ENCODE measurements at regions not wholly inside any gene's neighbourhood (a gene's known extent, or its start where the extent isn't known, plus 50 kb on each side); places are given as distances from the start of the nearest gene placed in this dataset.

GRCh38 chr1:235024711-235025421 lies 103.8 kb downstream of the TOMM20 start:
- Histone ChIP-seq H3K4me3 (ENCODE audit: low read length) (no peak overlapping the region), H3K27ac (ENCODE audit: low read length) (no peak overlapping the region), H3K9ac (ENCODE audit: low read length) (no peak overlapping the region), H3K4me1 (ENCODE audit: control insufficient read depth, low read depth, low read length) (peaks cover 14% of the 10 kb centered on the region), H3K9me3 (ENCODE audit: control insufficient read depth, low read depth, low read length) (no peaks in the 10 kb centered on the region), H3K27me3 (ENCODE audit: control insufficient read depth, insufficient read depth, low read length) (no peaks in the 10 kb centered on the region), H3K36me3 (ENCODE audit: control insufficient read depth, low read depth, low read length) (no peaks in the 10 kb centered on the region)

GRCh38 chr1:235023711-235024439 lies 104.8 kb downstream of the TOMM20 start:
- Histone ChIP-seq H3K9ac (ENCODE audit: low read length) (no peak overlapping the region), H3K9me3 (ENCODE audit: control insufficient read depth, low read depth, low read length) (no peaks in the 10 kb centered on the region), H3K4me3 (ENCODE audit: low read length) (no peak overlapping the region), H3K36me3 (ENCODE audit: control insufficient read depth, low read depth, low read length) (no peaks in the 10 kb centered on the region), H3K27me3 (ENCODE audit: control insufficient read depth, insufficient read depth, low read length) (no peaks in the 10 kb centered on the region), H3K4me1 (ENCODE audit: control insufficient read depth, low read depth, low read length) (peaks cover 16% of the 10 kb centered on the region), H3K27ac (ENCODE audit: low read length) (no peak overlapping the region)

GRCh38 chr1:235022981-235023710 lies 105.5 kb downstream of the TOMM20 start:
- Histone ChIP-seq H3K9ac (ENCODE audit: low read length) (no peak overlapping the region), H3K36me3 (ENCODE audit: control insufficient read depth, low read depth, low read length) (no peaks in the 10 kb centered on the region), H3K4me1 (ENCODE audit: control insufficient read depth, low read depth, low read length) (peaks cover 16% of the 10 kb centered on the region), H3K4me3 (ENCODE audit: low read length) (no peak overlapping the region), H3K27me3 (ENCODE audit: control insufficient read depth, insufficient read depth, low read length) (no peaks in the 10 kb centered on the region), H3K9me3 (ENCODE audit: control insufficient read depth, low read depth, low read length) (no peaks in the 10 kb centered on the region), H3K27ac (ENCODE audit: low read length) (no peak overlapping the region)

GRCh38 chr1:235022341-235022980 lies 106.2 kb downstream of the TOMM20 start:
- no peaks in the 10 kb centered on the region for H3K36me3 ChIP-seq (ENCODE audit: control insufficient read depth, low read depth, low read length)
- no peak overlapping the region for H3K9ac ChIP-seq (ENCODE audit: low read length)
- H3K9me3 ChIP-seq (ENCODE audit: control insufficient read depth, low read depth, low read length), result no peaks in the 10 kb centered on the region
- no peak overlapping the region for H3K27ac ChIP-seq (ENCODE audit: low read length)
- H3K4me3 ChIP-seq (ENCODE audit: low read length), result no peak overlapping the region
- no peaks in the 10 kb centered on the region for H3K27me3 ChIP-seq (ENCODE audit: control insufficient read depth, insufficient read depth, low read length)
- peaks cover 16% of the 10 kb centered on the region for H3K4me1 ChIP-seq (ENCODE audit: control insufficient read depth, low read depth, low read length)

- H3K27me3 ChIP-seq (ENCODE audit: control insufficient read depth, insufficient read depth, low read length), result no peaks in the 10 kb centered on the region
- H3K4me3 ChIP-seq (ENCODE audit: low read length), result no peak overlapping the region
- H3K9me3 ChIP-seq (ENCODE audit: control insufficient read depth, low read depth, low read length), result no peaks in the 10 kb centered on the region
- peaks cover 16% of the 10 kb centered on the region for H3K4me1 ChIP-seq (ENCODE audit: control insufficient read depth, low read depth, low read length)
- H3K27ac ChIP-seq (ENCODE audit: low read length), result no peak overlapping the region
- no peaks in the 10 kb centered on the region for H3K36me3 ChIP-seq (ENCODE audit: control insufficient read depth, low read depth, low read length)
- no peak overlapping the region for H3K9ac ChIP-seq (ENCODE audit: low read length)
These were observed 106.8 kb downstream of the TOMM20 start for GRCh38 chr1:235021815-235022214.

- H3K27me3 ChIP-seq (ENCODE audit: control insufficient read depth, insufficient read depth, low read length), result no peaks in the 10 kb centered on the region
- H3K36me3 ChIP-seq (ENCODE audit: control insufficient read depth, low read depth, low read length), result no peaks in the 10 kb centered on the region
- H3K4me1 ChIP-seq (ENCODE audit: control insufficient read depth, low read depth, low read length), result peaks cover 16% of the 10 kb centered on the region
- no peaks in the 10 kb centered on the region for H3K9me3 ChIP-seq (ENCODE audit: control insufficient read depth, low read depth, low read length)
- no peak overlapping the region for H3K27ac ChIP-seq (ENCODE audit: low read length)
- no peak overlapping the region for H3K4me3 ChIP-seq (ENCODE audit: low read length)
- no peak overlapping the region for H3K9ac ChIP-seq (ENCODE audit: low read length)
These were observed 107.3 kb downstream of the TOMM20 start for GRCh38 chr1:235021321-235021720.

GRCh38 chr1:235019961-235020360 lies 108.7 kb downstream of the TOMM20 start:
- no peak overlapping the region for H3K9ac ChIP-seq (ENCODE audit: low read length)
- peaks cover 21% of the 10 kb centered on the region for H3K4me1 ChIP-seq (ENCODE audit: control insufficient read depth, low read depth, low read length)
- H3K36me3 ChIP-seq (ENCODE audit: control insufficient read depth, low read depth, low read length), result no peaks in the 10 kb centered on the region
- no peaks in the 10 kb centered on the region for H3K27me3 ChIP-seq (ENCODE audit: control insufficient read depth, insufficient read depth, low read length)
- no peak overlapping the region for H3K4me3 ChIP-seq (ENCODE audit: low read length)
- H3K9me3 ChIP-seq (ENCODE audit: control insufficient read depth, low read depth, low read length), result no peaks in the 10 kb centered on the region
- no peak overlapping the region for H3K27ac ChIP-seq (ENCODE audit: low read length)

GRCh38 chr1:235019471-235019870 lies 109.2 kb downstream of the TOMM20 start:
- H3K27me3 ChIP-seq (ENCODE audit: control insufficient read depth, insufficient read depth, low read length), result no peaks in the 10 kb centered on the region

GRCh38 chr1:235018720-235019444 lies 109.8 kb downstream of the TOMM20 start:
- no peak overlapping the region for H3K9ac ChIP-seq (ENCODE audit: low read length)
- peaks cover 20% of the 10 kb centered on the region for H3K4me1 ChIP-seq (ENCODE audit: control insufficient read depth, low read depth, low read length)
- H3K27me3 ChIP-seq (ENCODE audit: control insufficient read depth, insufficient read depth, low read length), result no peaks in the 10 kb centered on the region
- no peak overlapping the region for H3K27ac ChIP-seq (ENCODE audit: low read length)
- no peak overlapping the region for H3K4me3 ChIP-seq (ENCODE audit: low read length)
- no peaks in the 10 kb centered on the region for H3K9me3 ChIP-seq (ENCODE audit: control insufficient read depth, low read depth, low read length)
- H3K36me3 ChIP-seq (ENCODE audit: control insufficient read depth, low read depth, low read length), result no peaks in the 10 kb centered on the region

More at GRCh38 chr1:235019471-235019870, 109.2 kb downstream of the TOMM20 start:
- H3K9ac ChIP-seq (ENCODE audit: low read length), result no peak overlapping the region
- no peaks in the 10 kb centered on the region for H3K9me3 ChIP-seq (ENCODE audit: control insufficient read depth, low read depth, low read length)
- no peak overlapping the region for H3K4me3 ChIP-seq (ENCODE audit: low read length)
- H3K4me1 ChIP-seq (ENCODE audit: control insufficient read depth, low read depth, low read length), result peaks cover 21% of the 10 kb centered on the region
- H3K36me3 ChIP-seq (ENCODE audit: control insufficient read depth, low read depth, low read length), result no peaks in the 10 kb centered on the region
- no peak overlapping the region for H3K27ac ChIP-seq (ENCODE audit: low read length)

GRCh38 chr1:235018161-235018560 lies 110.5 kb downstream of the TOMM20 start:
- Histone ChIP-seq H3K4me3 (ENCODE audit: low read length) (no peak overlapping the region), H3K9ac (ENCODE audit: low read length) (no peak overlapping the region), H3K4me1 (ENCODE audit: control insufficient read depth, low read depth, low read length) (peaks cover 15% of the 10 kb centered on the region), H3K27me3 (ENCODE audit: control insufficient read depth, insufficient read depth, low read length) (no peaks in the 10 kb centered on the region), H3K9me3 (ENCODE audit: control insufficient read depth, low read depth, low read length) (no peaks in the 10 kb centered on the region), H3K27ac (ENCODE audit: low read length) (no peak overlapping the region), H3K36me3 (ENCODE audit: control insufficient read depth, low read depth, low read length) (no peaks in the 10 kb centered on the region)

GRCh38 chr1:235017719-235018118 lies 110.9 kb downstream of the TOMM20 start:
- peaks cover 11% of the 10 kb centered on the region for H3K4me1 ChIP-seq (ENCODE audit: control insufficient read depth, low read depth, low read length)
- H3K4me3 ChIP-seq (ENCODE audit: low read length), result no peak overlapping the region
- H3K9ac ChIP-seq (ENCODE audit: low read length), result no peak overlapping the region
- H3K9me3 ChIP-seq (ENCODE audit: control insufficient read depth, low read depth, low read length), result no peaks in the 10 kb centered on the region
- H3K27me3 ChIP-seq (ENCODE audit: control insufficient read depth, insufficient read depth, low read length), result no peaks in the 10 kb centered on the region
- no peaks in the 10 kb centered on the region for H3K36me3 ChIP-seq (ENCODE audit: control insufficient read depth, low read depth, low read length)
- no peak overlapping the region for H3K27ac ChIP-seq (ENCODE audit: low read length)

All from iPS-18a (cell line).